ENCODE measurements at regions not wholly inside any gene's neighbourhood (a gene's known extent, or its start where the extent isn't known, plus 50 kb on each side); places are given as distances from the start of the nearest gene placed in this dataset.
"Not testable (repeated sequence)": the region's sequence is repeated elsewhere in the genome, so short reads cannot be mapped to it uniquely, and the experiment has no call there.

DNA sequence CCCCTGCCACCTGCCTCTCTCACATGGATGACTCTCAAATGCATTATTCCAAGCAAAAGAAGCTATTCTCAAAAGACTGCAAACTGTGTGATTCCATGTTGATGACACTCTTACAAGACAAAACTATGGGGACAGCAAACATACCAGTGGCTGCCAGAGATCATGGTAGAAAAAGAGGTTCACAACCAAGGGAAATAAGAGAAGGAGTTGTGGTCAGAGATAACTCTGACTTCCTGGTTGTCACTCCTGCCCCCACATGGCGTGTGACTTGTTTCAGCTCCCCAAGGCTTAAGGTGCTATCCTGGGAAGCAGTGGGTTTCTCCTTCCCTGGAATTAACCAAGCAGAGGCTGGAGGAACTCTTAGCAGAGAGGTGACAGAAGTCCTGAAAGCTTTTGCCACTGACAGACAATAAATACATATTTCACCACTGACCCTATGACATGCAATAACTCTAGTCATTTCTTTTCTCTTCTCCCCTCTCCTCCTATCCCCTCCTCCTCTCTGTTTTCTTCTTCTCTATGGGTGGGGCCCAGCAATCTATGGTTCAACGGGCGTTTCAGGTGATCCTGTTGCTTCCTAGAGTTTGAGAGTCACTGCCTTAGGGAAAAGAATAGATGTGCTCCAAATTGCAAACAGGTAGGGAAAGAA, 185.1 kb downstream of the FCRL5 start:
- DNase-seq = no peak

DNA sequence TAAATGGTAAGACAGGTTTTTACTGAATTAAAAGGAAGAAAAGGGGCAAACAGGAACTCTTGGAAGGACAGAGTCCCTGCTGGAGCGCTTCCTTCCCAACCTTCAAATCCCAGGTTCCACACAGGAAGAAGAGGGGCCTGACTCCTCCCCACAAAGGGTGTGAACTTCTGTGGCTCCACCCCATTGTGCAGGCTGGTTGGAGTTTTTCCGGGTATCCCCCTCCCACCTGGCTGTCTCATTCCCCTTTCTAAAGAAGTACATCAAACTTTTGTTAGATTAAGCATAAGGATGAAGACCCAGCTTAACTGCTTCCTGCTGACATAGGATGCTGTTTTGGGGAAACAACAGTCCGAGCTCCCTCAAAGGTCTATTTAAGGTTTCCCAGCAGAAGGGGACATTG, 187.7 kb downstream of the FCRL5 start:
- DNase-seq = no peak

DNA sequence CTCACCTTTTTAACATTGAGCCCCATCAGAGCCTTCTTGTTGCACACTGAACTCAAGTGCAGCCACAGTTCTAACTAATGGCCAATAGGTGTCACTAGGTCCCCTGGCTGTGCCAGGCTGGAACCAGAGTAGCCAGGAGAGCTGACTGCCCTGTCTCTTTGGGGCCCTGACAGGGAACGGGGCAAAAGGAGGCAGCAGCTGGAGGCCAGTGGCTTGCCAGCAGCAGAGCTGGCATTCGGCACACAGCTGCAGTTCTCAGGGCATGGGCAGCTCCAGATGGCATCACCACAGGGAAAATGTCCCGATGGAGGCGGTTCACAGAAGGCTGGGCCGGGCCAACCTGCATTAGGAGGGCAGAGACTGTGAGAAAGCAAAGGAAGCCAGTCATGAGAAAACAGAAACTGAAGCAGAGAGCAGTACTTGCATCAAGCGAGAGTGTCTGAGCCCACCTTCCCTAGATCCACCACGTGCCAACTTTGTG, 188.6 kb downstream of the FCRL5 start:
- no peak for DNase-seq

DNA sequence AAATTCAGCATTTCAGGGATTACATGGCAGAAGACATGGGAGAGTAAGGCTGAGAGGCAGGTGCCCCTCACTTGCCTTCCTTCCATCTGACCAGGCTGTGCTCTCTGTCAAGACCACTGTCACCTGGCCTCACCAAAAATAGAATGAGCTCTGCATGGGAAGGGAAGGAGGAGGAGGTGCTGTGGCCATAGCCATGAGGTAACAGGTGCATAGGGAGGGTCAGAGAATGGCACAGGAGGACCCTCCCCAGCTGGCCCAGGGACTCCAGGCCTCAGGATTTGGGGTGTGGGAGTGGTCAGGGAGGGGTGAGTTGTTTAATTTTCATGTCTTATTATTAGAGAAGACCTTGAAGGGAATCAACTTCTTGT, 192.3 kb downstream of the FCRL5 start:
- no peak for DNase-seq

DNA sequence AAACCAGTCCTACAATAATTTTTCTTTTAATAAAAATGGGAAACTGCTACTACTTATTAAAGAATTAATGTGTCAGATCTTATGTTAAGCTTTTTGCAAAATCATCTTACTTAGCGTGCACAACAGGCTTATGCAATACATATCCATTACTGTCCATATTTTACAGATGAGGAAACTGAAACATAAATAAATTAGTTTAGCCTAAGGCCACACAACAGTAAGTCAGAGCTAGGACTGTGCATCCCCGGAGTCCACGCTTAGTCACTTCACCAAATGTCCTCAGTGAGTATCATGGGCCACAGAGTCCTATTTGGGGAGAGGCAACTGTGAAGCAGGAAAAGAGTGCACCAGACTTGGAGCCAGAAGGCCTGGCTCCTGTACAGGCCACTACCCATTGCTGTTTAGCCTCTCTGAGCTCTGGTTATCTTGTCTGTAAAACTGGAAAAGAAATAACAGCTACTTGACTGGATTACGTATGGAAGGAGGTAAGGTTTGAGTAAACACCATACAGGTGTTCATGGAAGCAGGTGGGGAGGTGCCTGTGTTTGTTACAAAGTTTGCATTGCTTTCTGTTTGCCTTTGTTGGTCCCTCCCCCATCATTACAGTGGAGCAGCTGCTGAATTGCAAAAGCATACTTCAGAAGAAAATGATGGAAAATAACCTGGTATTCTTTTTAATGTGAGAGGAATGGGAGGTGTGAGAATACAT, 192.8 kb downstream of the FCRL5 start:
- no peak for DNase-seq

DNA sequence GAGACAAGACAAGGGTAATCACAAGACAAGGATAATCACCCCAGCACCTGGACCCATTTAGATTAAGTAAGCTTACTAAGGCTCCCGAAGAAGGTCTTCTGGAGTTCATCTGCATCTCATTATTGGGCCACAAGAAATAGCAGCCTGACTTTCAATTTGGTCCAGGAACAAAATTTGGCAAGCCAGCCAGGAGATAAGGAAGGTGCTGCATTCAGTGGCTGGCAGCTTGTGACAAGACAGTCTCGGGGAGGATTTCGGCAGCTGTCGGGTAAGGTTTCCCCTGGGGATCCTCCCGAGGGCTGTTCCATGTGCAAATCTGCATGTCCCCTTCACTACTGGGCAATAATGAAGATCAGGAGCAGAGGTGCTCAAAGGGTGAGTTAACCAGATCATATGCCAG, 195.2 kb downstream of the FCRL5 start:
- DNase-seq = no peak

DNA sequence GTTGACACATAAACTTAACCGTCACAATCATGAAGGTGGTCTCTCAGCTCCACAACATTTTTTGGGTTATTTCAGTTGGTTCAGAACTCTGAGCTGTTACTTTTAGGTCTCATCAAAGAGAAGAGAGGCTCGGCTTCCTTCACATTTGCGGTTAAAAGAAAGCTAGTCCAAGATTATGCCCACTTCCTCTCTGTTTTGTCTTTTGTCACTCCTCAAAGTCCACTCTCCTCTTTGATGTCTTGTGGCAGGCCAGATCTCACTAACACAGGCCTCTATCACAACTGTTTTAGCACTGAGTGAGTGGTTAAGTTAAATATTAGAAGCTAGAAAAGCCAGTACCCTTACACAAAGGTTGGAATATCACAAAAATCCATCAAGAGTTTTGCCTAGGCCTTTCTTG, 195.7 kb downstream of the FCRL5 start:
- no peak for DNase-seq

DNA sequence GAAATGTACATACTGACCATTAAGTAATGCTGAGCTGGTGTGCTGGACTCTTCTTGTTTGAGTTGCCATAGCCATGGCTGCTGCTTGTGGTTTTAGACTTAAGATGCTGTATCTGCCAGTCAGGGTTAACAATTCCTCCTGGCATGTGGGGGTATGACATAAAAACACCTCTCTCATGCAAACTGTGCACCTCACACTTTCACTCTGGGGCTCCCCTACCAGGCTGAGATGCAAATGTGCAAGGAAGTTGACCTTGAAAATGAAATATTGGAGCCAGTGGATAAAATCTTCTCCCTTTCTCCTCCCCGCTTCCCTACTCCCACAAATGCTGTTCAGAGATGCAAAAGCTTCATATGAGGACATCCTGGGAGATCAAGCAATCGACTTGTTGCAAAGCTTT, 198.8 kb downstream of the FCRL5 start:
- no peak for DNase-seq

DNA sequence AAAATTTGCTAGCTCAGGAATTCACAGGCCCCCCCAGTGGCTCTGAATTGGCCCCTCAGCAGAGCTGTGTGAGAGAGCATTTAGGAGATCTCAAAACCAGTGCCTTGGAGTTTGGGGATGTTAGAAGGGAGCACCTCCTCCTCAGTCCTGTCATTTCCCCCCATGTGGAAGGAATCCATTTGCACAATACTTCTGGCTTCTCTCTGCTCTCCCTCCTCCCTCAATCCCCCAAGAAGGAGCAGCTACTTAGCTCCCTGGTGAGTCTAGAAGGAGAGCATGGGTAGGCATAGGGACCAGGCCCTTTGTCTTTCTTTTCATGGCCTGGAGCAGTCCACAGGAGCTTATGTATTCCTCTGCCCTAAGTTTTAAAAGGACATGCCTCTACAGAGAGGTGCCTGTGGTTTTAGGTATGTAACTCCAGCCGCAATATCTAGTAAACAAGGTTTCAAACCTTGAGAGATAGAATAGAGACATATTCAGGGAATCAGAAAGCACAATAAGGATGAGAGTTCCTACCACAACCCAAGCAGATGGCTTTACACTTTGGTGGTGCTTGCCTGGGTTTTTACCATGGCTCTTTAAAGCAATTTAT, 199.4 kb downstream of the FCRL5 start:
- DNase-seq = no peak

DNA sequence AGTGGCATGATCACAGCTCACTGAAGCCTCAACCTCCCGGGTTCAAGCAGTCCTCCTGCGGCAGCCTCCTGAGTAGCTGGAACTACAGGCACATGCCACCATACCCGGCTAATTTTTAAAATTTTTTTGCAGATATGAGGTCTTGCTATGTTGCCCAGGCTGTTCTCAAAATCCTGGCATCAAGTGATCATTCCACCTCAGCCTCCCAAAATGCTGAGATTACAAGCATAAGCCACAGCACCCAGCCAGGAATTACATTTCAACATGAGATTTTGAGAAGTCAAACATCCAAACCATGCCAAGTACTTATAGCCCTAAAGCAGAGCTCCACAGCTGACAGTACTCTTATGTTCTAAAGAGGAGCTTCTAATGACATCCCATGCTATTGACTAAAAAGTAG, 200.1 kb downstream of the FCRL5 start:
- no peak for DNase-seq

DNA sequence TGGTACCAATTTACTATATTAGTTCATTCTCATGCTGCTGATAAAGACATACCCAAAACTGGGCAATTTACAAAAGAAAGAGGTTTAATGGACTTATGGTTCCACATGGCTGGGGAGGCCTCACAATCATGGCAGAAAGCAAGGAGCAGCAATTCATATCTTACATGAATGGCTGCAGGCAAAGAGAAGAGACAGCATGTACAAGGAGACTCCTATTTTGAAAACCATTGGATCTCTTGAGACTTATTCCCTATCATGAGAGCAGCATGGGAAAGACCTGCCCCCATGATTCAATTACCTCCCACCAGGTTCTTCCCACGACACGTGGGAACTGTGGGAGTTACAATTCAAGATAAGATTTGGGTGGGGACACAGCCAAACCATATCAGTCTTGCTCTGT, 200.5 kb downstream of the FCRL5 start:
- not testable (repeated sequence) for DNase-seq

DNA sequence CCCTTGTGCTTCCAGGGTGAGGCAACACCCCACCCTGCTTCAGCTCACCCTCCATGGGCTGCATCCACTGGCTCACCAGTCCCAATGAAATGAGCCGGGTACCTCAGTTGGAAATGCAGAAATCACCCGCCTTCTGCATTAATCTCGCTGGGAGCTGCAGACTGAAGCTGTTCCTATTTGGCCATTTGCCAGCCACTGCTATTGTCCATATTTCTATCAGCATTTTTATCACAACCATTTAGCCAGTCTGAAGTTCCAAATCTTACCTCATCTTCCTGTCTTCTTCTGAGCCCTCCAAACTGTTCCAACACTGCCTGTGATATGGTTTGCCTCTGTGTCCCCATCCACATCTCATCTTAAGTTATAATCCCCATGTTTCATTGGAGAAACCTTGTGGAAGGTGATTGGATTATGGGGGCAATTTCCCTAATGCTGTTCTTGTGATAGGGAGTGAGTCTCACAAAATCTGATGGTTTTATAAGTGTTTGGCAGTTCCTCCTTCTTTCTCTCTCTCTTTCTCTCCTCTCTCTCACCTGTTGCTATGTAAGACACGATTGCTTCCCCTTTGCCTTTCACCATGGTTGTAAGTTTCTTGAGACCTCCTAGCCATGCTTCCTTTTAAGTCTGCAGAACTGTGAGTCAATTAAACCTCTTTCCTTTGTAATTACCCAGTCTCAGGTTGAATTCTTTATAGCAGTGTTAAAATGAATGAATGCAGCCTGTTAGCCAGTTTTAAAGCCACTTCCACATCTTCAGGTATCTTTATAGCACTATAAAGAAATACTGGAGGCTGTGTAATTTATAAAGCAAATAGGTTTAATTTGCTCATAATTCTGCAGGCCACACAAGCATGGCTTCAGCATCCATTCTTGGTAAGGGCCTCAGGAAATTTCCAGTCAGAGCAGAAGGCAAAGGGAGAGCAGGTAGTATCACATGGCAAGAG, 203.5 kb downstream of the FCRL5 start:
- DNase-seq = no peak

DNA sequence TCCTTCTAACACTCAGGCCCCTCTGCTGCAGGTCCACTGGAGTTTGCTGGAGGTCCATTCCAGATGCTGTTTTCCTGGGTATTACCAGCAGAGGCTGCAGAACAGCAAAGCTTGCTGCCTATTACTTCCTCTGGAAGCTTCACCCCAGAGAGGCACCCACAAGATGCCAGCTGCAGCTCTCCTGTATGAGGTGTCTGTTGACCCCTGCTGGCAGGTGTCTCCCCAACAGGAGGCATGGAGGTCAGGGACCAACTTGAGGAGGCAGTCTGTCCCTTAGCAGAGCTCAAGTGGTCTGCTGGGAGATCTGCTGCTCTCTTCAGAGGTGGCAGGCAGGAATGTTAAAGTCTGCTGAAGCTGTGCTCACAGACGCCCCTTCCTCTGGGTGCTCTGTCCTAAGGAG, 204.8 kb downstream of the FCRL5 start:
- no peak for DNase-seq

DNA sequence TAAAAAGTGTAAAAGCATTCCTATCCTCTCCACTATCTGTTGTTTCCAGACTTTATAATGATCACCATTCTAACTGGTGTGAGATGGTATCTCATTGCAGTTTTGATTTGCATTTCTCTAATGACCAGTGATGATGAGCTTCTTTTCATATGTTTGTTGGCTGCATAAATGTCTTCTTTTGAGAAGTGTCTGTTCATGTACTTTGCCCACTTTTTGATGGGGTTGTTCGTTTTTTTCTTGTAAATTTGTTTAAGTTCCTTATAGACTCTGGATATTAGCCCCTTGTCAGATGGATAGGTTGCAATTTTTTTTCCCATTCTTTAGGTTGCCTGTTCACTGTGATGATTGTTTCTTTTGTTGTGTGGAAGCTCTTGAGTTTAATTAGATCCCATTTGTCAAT, 199.6 kb upstream of the ETV3 start:
- not testable (repeated sequence) for DNase-seq

DNA sequence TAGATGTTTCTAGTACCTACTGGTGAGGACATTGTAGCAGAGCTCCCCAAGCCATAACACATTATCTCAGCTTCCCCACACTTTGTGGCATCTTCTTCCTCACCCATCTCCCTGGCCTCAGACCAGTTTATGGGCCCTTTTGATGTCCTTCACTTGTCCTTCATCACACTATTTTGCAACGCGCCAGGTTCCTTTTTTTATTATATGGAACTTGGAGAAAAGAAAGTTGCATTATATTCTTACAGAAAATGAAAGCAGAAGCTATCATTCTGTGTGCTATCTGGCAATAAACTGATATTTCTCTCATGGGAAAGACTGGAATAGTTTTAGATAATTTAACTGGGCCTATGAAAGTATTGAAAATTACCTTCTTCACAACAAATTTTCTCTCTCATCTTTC, 196.9 kb upstream of the ETV3 start:
- DNase-seq = no peak

DNA sequence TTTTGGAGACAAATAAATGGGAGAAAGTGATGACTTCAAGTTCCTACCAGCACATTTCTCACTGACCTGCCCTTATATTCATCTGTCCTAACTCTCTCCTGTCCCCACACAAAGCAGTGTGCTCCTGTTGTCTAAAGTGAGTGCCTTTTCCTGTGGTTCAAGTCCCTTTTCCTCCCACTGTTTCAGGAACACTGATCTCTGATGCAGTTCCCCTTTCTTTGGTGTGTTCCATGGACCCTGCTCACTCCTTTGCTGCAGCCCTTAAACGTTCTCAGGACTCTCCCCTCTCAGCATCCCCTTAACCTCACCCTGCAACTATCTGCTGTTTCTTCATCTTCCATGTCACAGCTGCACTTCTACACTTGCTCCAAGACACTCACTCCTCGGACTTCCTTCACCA, 195.8 kb upstream of the ETV3 start:
- DNase-seq = no peak

DNA sequence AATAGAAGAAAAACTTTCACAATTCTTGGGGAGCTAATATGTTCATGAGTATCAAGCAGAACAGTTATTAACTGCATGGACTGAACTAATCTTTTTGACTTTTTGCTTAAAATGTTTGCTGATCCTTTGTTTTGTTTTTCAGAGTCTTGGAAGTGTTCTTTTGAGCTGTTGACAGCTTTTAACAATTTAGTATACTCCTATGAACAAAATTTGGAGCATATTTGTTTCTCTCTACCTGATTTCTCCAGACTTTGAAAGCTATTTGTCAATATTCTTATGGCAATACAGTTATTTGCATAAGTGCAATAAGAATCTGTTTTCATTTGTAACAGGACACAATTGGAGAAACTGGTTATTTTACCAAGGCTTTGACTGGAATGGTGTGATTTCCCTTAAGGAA, 192.0 kb upstream of the ETV3 start:
- DNase-seq = not testable (repeated sequence)

DNA sequence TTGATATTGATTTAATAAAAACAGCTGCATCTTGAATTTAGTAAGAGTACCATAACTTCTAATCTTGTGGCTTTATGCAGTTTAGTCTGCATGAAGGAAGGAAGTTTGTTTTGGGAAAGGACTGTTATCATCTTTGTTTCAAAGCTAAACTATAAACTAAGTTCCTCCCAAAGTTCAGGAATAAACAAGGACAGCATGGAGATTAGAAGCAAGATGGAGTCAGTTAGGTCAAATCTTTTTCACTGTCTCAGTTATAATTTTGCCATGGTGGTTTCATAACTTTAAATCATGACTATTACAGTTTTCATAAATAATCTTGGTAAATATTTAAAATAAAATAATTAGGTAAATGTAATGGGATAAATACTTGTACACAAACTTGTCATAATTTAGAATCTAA, 189.9 kb upstream of the ETV3 start:
- not testable (repeated sequence) for DNase-seq

DNA sequence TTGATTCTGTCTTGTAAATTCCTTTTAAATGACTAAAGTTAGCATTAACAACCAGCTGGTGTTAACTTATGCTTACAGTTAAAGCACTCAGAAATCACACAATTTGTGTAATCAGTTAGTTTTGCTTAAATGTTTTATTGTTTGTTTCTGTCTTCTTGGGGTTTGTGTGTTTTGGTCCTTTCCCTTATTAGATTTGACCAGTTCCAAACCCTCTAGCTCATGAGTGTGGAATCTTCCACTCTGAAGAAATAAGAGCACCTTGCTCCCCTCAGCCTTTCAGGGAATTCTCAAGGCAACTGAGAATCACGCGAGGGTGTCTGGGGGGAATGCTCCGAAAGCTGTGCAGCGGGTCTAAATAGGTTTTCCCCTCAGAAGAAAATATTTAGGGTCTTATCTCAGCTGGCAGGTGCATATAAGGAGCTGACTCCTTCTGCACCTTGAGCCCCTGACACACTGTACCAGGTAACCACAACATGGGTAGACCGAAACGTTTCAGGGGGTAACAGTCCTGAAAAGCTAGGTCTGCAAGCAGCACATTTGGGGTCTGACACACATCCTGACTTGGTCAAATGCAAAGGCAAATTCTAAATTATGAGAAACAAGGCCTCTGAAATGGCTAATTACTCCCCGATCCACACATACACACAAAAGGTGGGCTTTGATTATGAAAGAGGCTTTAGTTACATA, 188.1 kb upstream of the ETV3 start:
- no peak for DNase-seq

DNA sequence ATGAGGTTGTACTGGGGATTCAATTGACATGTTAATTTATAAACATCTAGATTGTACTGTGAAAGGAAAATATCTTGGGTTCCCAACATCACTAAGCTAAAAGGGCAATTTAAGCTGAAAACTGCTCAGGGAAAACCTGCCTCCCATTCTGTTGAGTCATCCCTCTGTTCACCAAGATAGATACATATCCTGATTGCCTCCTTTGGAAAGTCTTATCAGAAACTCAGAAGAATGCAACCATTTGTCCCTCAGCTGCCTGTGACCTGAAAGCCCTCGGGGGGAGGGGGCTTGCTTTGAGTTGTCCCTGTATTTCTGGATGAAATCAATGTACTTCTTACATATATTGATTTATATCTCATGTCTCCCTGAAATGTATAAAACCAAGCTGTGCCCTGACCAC, 187.0 kb upstream of the ETV3 start:
- DNase-seq = no peak

DNA sequence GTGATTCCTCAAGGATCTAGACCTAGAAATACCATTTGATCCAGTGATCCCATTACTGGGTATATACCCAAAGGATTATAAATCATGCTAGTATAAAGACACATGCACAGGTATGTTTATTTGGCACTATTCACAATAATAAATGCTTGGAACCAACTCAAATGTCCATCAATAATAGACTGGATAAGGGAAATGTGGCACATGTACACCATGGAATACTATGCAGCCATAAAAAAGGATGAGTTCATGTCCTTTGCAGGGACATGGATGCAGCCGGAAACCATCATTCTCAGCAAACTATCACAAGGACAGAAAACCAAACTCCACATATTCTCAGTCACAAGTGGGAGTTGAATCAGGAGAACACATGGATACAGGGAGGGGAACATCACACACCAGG, 183.8 kb upstream of the ETV3 start:
- DNase-seq = not testable (repeated sequence)

DNA sequence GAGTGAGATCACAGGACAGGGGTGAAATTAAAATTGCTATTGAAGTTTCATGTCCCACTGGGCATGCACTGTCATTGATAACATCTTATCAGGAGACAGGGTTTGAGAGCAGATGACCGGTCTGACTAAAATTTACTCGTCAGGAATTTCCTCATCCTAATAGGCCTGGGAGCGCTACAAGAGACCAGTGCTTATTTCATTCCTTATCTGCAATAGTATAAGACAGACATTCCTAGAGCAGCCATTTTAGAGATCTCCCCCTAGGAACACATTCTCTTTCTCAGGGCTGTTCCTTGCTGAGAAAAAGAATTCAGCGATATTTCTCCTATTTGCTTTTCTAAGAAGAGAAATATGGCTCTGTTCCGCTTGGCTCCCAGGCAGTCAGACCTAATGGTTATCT, 181.4 kb upstream of the ETV3 start:
- no peak for DNase-seq

DNA sequence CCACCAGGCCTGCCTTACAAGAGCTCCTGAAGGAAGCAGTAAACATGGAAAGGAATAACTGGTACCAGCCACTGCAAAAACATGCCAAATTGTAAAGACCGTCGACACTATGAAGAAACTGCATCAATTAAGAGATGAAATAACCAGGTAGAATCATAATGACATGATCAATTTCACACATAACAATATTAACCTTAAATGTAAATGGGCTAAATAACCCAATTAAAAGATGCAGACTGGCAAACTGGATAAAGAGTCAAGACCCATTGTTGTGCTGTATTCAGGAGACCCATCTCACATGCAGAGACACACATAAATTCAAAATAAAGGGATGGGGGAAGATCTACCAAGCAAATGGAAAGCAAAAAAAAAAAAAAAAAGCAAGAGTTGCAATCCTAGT, 179.0 kb upstream of the ETV3 start:
- not testable (repeated sequence) for DNase-seq
